ENCODE measurements at regions not wholly inside any gene's neighbourhood (a gene's known extent, or its start where the extent isn't known, plus 50 kb on each side); places are given as distances from the start of the nearest gene placed in this dataset.
A peak's percentile ranks its signal among the peaks of the same experiment; 100 is the strongest.

GRCh38 chr15:61404567-61404966 lies 175.5 kb upstream of the RORA start:
- H3K4me3 ChIP-seq (ENCODE audit: low read length) = no peak overlapping the region
- no peak for TF ChIP-seq CTCF (IDR thresholded peaks at IDR 0.05; ENCODE audit: insufficient read depth, low read depth, low read length, missing control alignments)
- peak; percentile 36 for DNase-seq (ENCODE audit: low read depth)

DNA sequence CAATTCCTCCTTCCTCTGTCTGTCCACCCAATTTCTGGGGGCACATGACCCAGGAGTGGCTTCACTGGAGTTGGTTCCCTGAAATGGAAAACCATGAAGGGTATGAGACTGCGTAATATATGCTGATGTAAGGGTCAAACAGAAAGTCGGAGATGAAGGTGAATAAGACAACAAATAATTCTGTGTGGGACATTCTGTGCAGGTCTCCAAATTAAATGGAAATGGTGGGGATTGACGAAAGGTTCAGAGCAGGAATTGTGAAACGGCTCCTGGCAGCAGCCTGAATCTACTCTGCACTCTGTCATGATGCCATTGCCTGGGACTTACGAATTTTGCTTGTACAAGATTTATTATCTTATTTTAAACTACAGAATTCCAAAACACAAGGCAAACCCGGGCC lies 174.8 kb upstream of the RORA start:
- no peak for TF ChIP-seq CTCF (IDR thresholded peaks at IDR 0.05; ENCODE audit: insufficient read depth, low read depth, low read length, missing control alignments)
- no peak for DNase-seq (ENCODE audit: low read depth)
- H3K4me3 ChIP-seq (ENCODE audit: low read length) = no peak overlapping the region

DNA sequence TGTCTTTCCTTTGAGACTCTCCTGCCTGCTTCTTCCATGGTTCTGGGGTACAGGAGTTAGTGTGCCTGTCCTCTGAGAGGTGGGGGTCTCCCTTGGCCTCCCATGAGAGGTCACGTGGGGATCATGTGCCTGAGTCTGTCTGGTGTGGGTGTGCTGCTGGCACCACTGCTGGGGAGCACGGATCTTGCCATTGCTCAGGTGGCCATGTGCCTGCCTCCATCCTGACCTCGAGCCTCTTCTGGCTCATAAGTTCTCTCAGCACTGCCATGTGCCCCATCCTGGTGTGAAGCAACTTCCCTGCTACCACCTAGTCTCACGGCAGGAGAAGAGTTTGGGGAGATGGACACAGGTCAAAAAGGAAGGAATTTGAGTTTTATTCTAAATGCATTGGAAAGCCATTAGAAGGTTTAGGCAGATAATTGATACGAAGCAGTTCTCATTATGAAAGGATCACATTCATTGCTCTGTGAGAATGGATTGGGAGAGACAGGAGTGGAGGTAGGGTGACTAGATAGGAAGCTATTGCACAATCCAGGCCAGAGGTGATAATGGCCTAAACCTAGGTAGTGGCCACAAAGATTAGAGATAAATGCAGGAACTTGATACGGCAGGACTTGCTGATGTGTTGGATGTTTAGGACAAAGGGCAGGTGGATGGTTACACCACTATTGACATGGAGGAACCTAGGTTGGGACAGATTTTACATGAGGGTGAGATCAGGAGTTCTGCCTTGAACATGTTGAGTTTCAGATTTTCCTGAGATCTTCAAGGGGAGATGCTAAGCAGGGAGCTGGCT lies 173.0 kb upstream of the RORA start:
- DNase-seq (ENCODE audit: low read depth) = no peak
- no peak for TF ChIP-seq CTCF (IDR thresholded peaks at IDR 0.05; ENCODE audit: insufficient read depth, low read depth, low read length, missing control alignments)
- no peak overlapping the region for H3K4me3 ChIP-seq (ENCODE audit: low read length)

GRCh38 chr15:61398310-61398709 lies 169.2 kb upstream of the RORA start:
- H3K4me3 ChIP-seq (ENCODE audit: low read length) = no peak overlapping the region
- no peak for DNase-seq (ENCODE audit: low read depth)
- no peak for TF ChIP-seq CTCF (IDR thresholded peaks at IDR 0.05; ENCODE audit: insufficient read depth, low read depth, low read length, missing control alignments)

GRCh38 chr15:61396235-61396919 lies 167.3 kb upstream of the RORA start:
- TF ChIP-seq CTCF (IDR thresholded peaks at IDR 0.05; ENCODE audit: insufficient read depth, low read depth, low read length, missing control alignments) = no peak
- DNase-seq (ENCODE audit: low read depth) = no peak
- H3K4me3 ChIP-seq (ENCODE audit: low read length) = no peak overlapping the region

- DNase-seq (ENCODE audit: low read depth) = no peak
- no peak overlapping the region for H3K4me3 ChIP-seq (ENCODE audit: low read length)
- TF ChIP-seq CTCF (IDR thresholded peaks at IDR 0.05; ENCODE audit: insufficient read depth, low read depth, low read length, missing control alignments) = no peak
These were observed 164.8 kb upstream of the RORA start for GRCh38 chr15:61393949-61394348.

Measured in epithelial cell of esophagus (primary cell).